Activated CD4-positive, alpha-beta T cell treated with anti-CD3 and anti-CD28 coated beads, Interleukin-2, Interleukin-4, amounts not matched to agents 100 ng/mL and 50 ng/mL, durations not matched to agents 16 hours and 8 hours (primary cell): ENCODE measurements at regions not wholly inside any gene's neighbourhood (a gene's known extent, or its start where the extent isn't known, plus 50 kb on each side); places are given as distances from the start of the nearest gene placed in this dataset.
A peak's percentile ranks its signal among the peaks of the same experiment; 100 is the strongest.

Experiments used
- DNase-seq: peaks from one replicate; pipeline ENCODE4 v3.0.0-alpha.2; 2020; ENCODE audit warnings: low spot score

- DNase-seq: no peak
These were observed 135.2 kb upstream of the AFF2 start for GRCh38 chrX:148365233-148365632.

GRCh38 chrX:148371291-148371690, 129.1 kb upstream of the AFF2 start:
- no peak for DNase-seq

- DNase-seq: no peak
These were observed 127.5 kb upstream of the AFF2 start for GRCh38 chrX:148372925-148373324.

GRCh38 chrX:148376342-148376741, 124.1 kb upstream of the AFF2 start:
- no peak for DNase-seq

GRCh38 chrX:148380107-148380506, 120.3 kb upstream of the AFF2 start:
- peak; percentile 14 for DNase-seq

GRCh38 chrX:148380650-148381561, 119.5 kb upstream of the AFF2 start:
- DNase-seq: peak; percentile 84

GRCh38 chrX:148381603-148382002, 118.8 kb upstream of the AFF2 start:
- peak; percentile 57 for DNase-seq

- no peak for DNase-seq
These were observed 117.4 kb upstream of the AFF2 start for GRCh38 chrX:148382983-148383382.

GRCh38 chrX:148385471-148385870, 114.9 kb upstream of the AFF2 start:
- no peak for DNase-seq

GRCh38 chrX:148389629-148390028, 110.8 kb upstream of the AFF2 start:
- no peak for DNase-seq

GRCh38 chrX:148412006-148412405, 88.4 kb upstream of the AFF2 start:
- no peak for DNase-seq

- no peak for DNase-seq
These were observed 84.3 kb upstream of the AFF2 start for GRCh38 chrX:148416142-148416541.

GRCh38 chrX:148416931-148417330, 83.5 kb upstream of the AFF2 start:
- DNase-seq: no peak

- DNase-seq: no peak
These were observed 82.5 kb upstream of the AFF2 start for GRCh38 chrX:148417934-148418333.

- DNase-seq: peak; percentile 2
These were observed 77.9 kb upstream of the AFF2 start for GRCh38 chrX:148422526-148422925.

GRCh38 chrX:148424570-148424969, 75.8 kb upstream of the AFF2 start:
- DNase-seq: no peak

GRCh38 chrX:148426467-148426866, 74.0 kb upstream of the AFF2 start:
- no peak for DNase-seq

GRCh38 chrX:148441387-148441786, 59.0 kb upstream of the AFF2 start:
- no peak for DNase-seq

- DNase-seq: no peak
These were observed 57.2 kb upstream of the AFF2 start for GRCh38 chrX:148443216-148443615.

GRCh38 chrX:148448686-148449085, 51.7 kb upstream of the AFF2 start:
- no peak for DNase-seq
